GM12872 (cell line): ENCODE measurements at regions not wholly inside any gene's neighbourhood (a gene's known extent, or its start where the extent isn't known, plus 50 kb on each side); places are given as distances from the start of the nearest gene placed in this dataset.

ENCODE experiments used
- TF ChIP-seq, protein P1 (sequence below): IDR thresholded peaks from 3 replicates; pipeline ENCODE4 v1.5.1; 2011; ENCODE audit warnings: low read depth, mild to moderate bottlenecking, low read length, moderate library complexity; ENCODE audit not compliant: insufficient read depth

DNA sequence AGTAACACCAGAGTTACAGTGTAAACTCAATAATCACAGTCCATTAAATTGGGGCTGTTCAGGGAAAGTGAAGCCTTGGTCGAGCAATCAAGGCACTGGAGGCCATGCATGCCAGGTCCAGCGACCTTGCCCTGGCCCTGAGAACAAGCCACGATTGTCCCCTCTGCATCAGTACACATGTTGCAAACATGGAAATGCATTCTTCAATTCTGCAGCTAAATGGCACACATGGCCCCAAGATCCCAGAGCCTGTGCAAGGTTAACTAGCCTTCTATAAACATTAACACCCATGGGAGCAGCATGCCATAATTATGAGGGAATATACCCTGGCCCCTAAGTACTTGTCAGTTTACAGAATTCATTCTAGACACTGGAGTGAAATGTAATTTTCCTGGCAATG, 204.7 kb downstream of the HS3ST3B1 start:
- TF ChIP-seq, protein P1, sequence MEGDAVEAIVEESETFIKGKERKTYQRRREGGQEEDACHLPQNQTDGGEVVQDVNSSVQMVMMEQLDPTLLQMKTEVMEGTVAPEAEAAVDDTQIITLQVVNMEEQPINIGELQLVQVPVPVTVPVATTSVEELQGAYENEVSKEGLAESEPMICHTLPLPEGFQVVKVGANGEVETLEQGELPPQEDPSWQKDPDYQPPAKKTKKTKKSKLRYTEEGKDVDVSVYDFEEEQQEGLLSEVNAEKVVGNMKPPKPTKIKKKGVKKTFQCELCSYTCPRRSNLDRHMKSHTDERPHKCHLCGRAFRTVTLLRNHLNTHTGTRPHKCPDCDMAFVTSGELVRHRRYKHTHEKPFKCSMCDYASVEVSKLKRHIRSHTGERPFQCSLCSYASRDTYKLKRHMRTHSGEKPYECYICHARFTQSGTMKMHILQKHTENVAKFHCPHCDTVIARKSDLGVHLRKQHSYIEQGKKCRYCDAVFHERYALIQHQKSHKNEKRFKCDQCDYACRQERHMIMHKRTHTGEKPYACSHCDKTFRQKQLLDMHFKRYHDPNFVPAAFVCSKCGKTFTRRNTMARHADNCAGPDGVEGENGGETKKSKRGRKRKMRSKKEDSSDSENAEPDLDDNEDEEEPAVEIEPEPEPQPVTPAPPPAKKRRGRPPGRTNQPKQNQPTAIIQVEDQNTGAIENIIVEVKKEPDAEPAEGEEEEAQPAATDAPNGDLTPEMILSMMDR = no peak

DNA sequence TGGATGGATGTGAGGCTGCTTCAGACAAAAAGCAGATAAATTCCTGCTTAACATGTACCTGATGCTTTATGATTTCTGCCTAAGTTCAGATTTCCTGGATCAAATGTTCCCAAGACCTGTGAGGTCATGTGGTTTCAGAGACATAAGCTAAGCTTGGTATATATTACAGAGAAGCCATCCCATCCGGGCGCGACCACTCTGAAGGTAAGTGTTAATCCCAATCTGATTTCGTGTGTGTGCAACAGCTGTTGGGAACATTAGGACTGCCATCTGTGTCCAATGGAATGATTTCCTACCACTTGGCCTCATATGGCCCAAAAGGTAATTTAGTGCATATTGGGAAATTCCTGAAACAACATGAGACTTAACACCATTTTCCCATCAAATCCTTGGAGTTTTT, 199.1 kb downstream of the HS3ST3B1 start:
- TF ChIP-seq, protein P1 = no peak

DNA sequence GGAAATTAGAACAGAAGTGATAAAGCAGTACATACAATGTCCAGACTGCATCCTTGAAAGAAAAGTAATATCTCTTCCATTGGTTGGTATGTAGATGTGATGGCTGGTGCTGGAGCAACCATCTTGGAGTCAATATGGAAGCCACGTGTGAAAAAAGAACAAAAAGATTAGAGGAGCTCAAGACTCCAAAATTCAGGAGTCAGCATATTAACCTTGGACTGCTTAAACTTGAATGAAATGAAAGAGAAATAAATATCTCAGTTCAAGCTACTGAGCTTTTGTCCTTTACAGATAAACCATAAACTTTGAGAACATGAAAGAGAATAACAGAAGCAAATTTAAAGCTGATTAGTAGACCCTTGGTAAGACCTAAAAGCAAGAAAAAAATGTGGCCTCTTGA, 197.9 kb downstream of the HS3ST3B1 start:
- TF ChIP-seq, protein P1 = no peak

DNA sequence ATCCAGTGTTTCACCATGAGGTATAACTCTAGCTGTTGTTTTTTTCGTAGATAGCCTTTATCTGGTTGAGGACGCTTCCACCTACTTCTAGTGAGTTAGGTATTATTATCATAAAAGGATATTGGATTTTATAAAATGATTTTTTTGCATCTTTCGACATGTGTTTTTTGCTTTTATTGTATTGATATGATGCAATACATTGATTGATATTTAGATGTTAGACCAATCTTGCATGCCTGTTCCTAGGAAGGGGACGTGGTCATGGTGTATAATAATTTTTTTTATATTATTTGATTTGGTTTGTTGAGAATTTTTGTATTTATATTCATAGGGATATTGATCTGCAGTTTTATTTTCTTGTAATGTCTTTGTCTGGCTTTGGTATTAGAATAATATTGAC, 193.3 kb downstream of the HS3ST3B1 start:
- TF ChIP-seq, protein P1 = no peak

DNA sequence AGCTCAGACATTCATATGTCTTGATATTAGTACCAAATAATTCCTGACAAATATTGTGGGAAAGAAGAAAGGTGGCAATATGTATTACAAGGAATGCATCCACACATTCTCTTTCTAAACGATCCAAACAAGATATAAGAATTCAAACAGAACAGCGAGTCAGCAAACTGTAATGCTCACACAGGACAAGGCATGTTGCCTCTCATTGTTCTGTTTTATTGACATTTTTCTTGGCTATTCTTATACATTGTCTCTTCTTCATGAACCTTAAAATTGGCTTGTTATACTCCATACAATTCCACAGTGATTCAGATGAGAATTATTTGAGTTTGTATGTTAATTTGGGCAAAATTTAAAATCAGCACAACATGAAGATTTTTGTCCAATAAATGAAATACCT, 189.1 kb downstream of the HS3ST3B1 start:
- TF ChIP-seq, protein P1 = no peak

DNA sequence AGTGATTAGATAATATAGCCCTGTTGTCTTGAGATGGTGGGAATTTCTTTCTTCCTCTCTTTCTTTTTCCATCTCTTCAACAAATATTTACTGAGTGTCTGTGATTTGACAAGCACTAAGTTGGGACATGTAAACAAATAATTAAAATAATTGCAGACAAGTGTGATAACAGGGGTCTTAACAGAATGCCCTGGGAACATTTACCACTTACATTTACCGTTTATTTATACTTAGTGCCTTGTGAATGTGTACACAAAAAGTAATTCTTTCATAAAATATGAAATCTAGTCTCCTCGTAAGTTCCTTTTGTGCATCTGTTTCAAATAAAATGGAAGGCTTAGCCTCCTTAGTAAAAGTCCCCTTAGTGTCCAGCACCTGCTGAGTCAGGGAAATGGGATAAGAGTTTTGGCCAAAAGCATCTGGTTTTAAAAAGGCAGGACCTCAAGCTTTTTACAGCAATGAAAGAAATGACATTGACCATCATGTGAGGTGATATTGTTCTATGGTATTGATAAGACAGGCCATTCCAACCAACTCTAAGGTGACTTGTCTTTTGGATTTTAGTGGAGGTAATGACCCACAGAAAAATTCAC, 188.2 kb downstream of the HS3ST3B1 start:
- TF ChIP-seq, protein P1 = no peak

DNA sequence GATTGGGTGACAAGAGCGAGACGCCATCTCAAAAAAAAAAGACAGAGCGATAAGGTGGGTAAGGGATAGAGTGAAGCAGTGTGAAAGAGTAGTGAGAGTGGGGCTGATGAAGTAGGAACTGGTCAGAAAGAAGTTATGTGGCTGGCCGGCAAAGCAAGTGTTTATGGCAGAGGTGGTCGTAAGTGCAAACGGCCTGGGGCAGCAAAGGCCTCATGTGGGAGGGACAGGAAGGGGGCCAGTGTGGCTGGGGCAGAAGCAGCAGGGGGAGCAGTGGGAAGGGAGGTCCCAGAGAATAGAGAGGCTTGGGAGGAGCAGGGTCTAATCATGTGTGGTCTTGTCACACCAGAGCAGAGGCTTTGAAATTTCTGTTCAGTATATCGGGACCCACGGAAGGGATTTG, 186.2 kb downstream of the HS3ST3B1 start:
- TF ChIP-seq, protein P1 = no peak

DNA sequence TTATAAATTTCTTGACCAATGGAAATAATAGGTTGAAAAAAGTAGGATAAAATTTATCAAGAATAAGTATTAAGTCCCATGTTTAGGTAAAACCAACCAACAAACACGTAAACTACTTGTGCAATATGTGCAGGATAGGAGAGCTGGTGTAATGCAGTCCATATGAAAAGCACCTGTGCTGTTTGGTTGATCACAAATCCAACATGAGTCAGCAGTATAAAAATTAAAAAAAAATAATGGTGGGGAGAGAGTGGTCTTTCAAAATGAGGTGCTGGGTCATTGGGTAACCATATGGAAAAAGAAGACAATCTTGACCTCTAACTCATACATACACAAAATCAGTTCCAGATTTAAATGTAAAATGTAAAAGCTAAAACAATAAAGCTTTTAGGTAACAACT, 181.8 kb downstream of the HS3ST3B1 start:
- TF ChIP-seq, protein P1 = no peak
